NCI-H2107 treated with DMSO at 0.1 percent for 48 hours (cell line): ENCODE measurements at regions not wholly inside any gene's neighbourhood (a gene's known extent, or its start where the extent isn't known, plus 50 kb on each side); places are given as distances from the start of the nearest gene placed in this dataset.
"Not testable (repeated sequence)": the region's sequence is repeated elsewhere in the genome, so short reads cannot be mapped to it uniquely, and the experiment has no call there.

Experiments
- DNase-seq: peaks from one replicate; lab custom pipeline; 2025; ENCODE audit not compliant: unreplicated experiment; lab: John Stamatoyannopoulos, UW

DNA sequence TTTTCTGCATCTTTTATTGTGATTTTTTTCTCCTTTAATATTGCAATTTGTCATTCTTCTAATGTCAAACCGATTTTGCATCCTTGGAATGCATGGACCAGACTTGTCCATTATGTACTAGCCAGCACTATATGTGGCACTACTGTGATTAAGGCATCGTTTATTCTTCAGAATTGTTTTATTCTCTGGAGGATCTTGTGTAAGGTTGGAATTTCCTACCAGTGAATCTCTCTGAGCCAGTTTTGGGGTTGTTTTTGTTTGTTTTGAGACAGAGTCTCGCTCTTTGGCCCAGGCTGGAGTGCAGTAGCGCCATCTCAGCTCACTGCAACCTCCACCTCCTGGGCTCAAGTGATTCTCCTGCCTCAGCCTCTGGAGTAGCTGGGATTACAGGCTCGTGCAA is 58.5 kb downstream of the IGLL5 start:
- no peak for DNase-seq

- DNase-seq: no peak
These were observed 61.3 kb downstream of the IGLL5 start for GRCh38 chr22:22948651-22949571.

DNA sequence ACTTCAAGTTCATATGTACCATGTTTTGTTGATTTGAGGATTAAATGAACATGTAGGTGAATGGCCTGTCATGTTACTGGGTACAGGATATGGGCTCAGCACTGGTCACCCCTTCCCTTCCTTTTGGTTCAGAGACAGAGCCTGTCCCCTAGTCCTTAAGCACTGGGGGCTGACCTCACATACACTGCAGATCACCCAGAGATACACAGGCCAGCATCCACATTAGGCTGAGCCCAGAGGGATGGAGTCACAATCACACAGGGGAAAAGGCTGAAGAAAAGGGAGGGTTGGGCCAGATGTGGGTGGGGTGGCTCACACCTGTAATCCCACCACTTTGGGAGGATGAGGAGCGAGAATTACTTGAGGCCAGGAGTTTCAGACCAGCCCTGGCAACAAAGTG is 62.3 kb downstream of the IGLL5 start:
- no peak for DNase-seq

GRCh38 chr22:22951035-22951434 is 63.4 kb downstream of the IGLL5 start:
- DNase-seq: no peak

- DNase-seq: no peak
These were observed 65.1 kb downstream of the IGLL5 start for GRCh38 chr22:22952531-22953280.

DNA sequence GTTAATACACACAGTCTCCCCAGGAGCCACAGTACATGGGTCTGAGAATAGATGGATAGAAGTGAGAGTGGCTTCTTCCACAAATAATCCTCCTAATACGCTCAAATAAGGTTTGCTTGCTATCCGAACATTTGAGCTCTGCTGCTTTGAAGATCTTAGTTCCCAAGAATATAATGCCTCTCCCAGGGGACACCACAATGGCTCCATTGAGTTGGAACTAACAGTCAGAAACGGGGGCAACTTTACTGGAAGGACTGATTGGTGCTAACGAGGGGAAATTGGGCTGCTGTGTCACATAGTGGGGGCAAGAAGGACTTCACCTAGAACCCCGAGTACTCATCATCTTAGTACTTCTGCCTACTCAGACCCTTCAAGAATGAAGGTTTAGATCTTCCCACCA is 66.2 kb downstream of the IGLL5 start:
- DNase-seq: no peak

- DNase-seq: no peak
These were observed 67.0 kb downstream of the IGLL5 start for GRCh38 chr22:22954656-22955055.

GRCh38 chr22:22955276-22955798 is 67.7 kb downstream of the IGLL5 start:
- DNase-seq: no peak

- peak; percentile 8 for DNase-seq
These were observed 68.4 kb downstream of the IGLL5 start for GRCh38 chr22:22955866-22956535.

- DNase-seq: no peak
These were observed 69.5 kb downstream of the IGLL5 start for GRCh38 chr22:22957090-22957489.

GRCh38 chr22:22958621-22959020 is 71.0 kb downstream of the IGLL5 start:
- DNase-seq: no peak

- peak; percentile 29 for DNase-seq
These were observed 71.7 kb downstream of the IGLL5 start for GRCh38 chr22:22959147-22959827.

DNA sequence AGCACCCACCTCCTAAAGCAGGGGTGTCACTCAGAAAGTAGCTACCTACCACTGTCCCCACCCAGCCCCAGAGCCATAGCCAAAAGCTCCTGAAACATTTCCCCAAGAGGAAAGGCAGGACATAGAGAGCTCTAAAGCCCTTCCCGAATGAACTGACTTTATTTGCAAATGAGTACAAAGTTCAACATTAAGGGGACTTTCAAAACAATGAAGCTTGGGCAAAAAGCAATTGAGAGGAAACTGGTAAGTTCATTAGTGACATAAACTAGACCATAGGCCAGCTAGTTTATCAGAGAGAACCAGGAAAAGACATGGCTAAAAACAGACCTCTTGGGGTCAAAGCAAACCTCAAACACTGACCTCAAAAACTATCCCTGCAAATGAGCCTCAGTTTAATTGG is 72.7 kb downstream of the IGLL5 start:
- no peak for DNase-seq

GRCh38 chr22:22961574-22961973 is 74.0 kb downstream of the IGLL5 start:
- no peak for DNase-seq

GRCh38 chr22:22968366-22968765 is 80.8 kb downstream of the IGLL5 start:
- DNase-seq: no peak

GRCh38 chr22:22972605-22973004 is 85.0 kb downstream of the IGLL5 start:
- DNase-seq: not testable (repeated sequence)

- no peak for DNase-seq
These were observed 85.7 kb downstream of the IGLL5 start for GRCh38 chr22:22973336-22973735.

GRCh38 chr22:22974156-22974555 is 86.5 kb downstream of the IGLL5 start:
- DNase-seq: no peak

DNA sequence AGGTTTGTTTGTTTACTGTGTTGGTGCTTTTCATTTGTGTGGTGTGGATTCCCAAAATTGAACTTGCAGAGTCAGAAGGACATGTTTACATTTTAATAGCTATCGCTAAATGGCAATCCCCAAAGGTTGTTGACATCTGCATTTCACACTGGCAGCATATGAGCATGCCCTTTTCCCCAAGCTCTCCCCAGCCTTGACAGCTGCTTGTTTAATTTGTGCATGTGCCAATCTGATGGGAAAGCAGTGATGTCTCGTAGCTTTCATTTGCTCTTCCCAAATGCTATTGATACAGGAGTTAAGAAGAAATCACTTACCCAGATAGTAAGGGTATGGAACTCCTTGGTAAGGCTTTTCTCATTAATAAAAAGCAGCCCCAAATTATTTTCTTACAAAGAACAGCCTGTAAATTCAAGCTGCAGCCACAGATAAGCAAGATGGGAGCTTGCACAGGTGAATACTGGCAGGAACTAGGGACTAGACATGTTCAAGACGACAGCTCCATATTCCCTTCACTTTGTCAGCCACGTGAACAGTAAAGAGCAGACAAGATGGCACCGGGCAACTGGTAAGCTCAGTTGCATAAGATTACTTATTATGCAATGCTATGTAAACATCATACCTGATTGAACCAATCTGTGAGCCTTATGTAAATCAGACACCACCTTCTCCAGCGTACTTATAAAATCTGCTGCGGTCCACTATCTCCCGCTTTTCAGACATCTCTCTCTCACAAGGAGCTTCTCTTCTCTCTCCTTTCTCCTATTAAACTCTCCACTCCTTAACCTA is 87.4 kb downstream of the IGLL5 start:
- no peak for DNase-seq
